GM12874 (cell line): ENCODE measurements at regions not wholly inside any gene's neighbourhood (a gene's known extent, or its start where the extent isn't known, plus 50 kb on each side); places are given as distances from the start of the nearest gene placed in this dataset.

Experiments used
- CTCF ChIP-seq: IDR thresholded peaks from 2 replicates; pipeline ENCODE4 v1.5.1; 2011; ENCODE audit warnings: low read depth, mild to moderate bottlenecking, control low read depth, low read length, moderate library complexity; ENCODE audit not compliant: insufficient read depth

GRCh38 chr3:40593351-40593750 is 68.6 kb downstream of the ZNF621 start:
- TF ChIP-seq CTCF = no peak

DNA sequence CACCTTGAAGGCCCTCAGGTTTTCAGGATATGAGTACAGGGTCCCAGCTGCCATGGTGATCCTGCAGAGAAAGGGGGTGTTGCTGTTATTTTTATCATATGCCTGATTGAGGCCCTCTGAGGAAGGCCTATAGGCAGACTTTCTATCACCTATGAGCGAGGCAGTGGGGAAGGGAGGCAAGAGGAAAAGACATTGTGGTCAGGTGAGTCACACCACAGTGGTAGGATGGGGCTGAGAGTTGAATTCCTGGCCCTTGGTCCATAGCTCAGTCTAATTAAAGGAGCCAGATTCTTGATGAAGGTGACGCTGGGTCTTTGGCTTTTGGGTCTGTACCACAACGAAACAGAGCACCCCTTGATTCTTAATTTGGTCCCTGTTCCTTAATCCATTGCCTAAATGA is 72.7 kb downstream of the ZNF621 start:
- no peak for TF ChIP-seq CTCF

- no peak for TF ChIP-seq CTCF
These were observed 73.6 kb downstream of the ZNF621 start for GRCh38 chr3:40598338-40598737.

DNA sequence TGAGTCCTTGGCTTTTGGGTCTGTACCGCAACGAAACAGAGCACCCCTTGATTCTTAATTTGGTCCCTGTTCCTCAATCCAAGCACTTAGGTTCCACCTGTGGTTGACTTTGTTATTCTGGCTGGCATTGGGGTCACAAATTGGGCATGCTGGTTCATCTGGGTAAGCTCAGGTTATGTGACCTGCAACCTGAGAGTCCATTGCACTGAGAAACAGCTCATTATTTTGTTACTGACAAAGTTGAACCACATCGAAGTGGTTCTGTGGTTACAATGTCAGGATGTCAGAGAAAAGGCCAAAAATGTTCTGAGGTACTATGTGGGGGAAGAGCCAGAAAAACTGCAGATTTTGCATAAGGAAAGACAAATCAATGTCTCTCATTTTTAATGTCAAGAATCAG is 74.2 kb downstream of the ZNF621 start:
- no peak for TF ChIP-seq CTCF

GRCh38 chr3:40602778-40603385 is 78.1 kb downstream of the ZNF621 start:
- TF ChIP-seq CTCF = no peak

DNA sequence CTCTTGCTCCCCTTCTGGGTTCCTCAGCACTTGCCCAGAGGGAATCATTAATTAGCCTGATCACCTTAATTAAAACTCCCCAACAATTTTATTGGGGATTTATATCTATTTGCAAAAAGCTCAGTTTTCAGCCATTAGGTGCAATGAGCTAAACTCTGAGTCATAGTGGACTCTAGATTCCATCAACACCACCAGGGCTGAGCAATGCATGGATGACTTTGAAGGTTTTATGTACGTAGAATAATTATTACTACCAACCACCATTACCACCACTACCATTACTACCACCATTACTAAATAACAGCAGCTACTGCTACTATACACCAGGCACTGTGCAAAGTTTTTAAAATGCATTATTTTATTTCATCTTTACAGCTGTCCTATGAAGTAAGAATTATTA is 81.2 kb downstream of the ZNF621 start:
- TF ChIP-seq CTCF = no peak

GRCh38 chr3:40608091-40608490 is 83.3 kb downstream of the ZNF621 start:
- TF ChIP-seq CTCF = no peak
